Endothelial cell of umbilical vein (primary cell): ENCODE measurements at regions not wholly inside any gene's neighbourhood (a gene's known extent, or its start where the extent isn't known, plus 50 kb on each side); places are given as distances from the start of the nearest gene placed in this dataset.

Experiments
- BruUV-seq: library from RNA; stranded (reverse); fragments of 400-500 nt; replicated peaks from 2 replicates; lab custom pipeline; 2021; lab: Mats Ljungman, UMichigan
- CTCF ChIA-PET: fragments of 300-600, 350-600 bp; sonication (Branson Sonifier 250); formaldehyde crosslinking; loops from one replicate; lab custom pipeline; 2021; ENCODE audit warnings: antibody characterized with exemption, inconsistent platforms; lab: Charles Lee
- POLR2A ChIA-PET: fragments of 300-600, 350-600 bp; sonication (Branson Sonifier 250); formaldehyde crosslinking; loops from one replicate; lab custom pipeline; 2021; ENCODE audit warnings: antibody characterized with exemption, inconsistent platforms; lab: Charles Lee
- DNase-seq: peaks from one replicate; pipeline ENCODE4 v3.0.0-alpha.2; 2011; ENCODE audit warnings: low read depth, low spot score
- FAIRE-seq: peaks from 2 replicates; lab custom pipeline; 2011; peaks lifted over from hg19 to GRCh38; lab: Jason Lieb, UNC
- H2AFZ ChIP-seq: 2 replicates; pipeline ENCODE4 v1.6.0; 2012; ENCODE audit warnings: low read depth, low read length, control low read depth, inconsistent platforms
- H3K27ac ChIP-seq: 2 replicates; pipeline ENCODE4 v1.5.1; 2011; ENCODE audit warnings: low read depth, mild to moderate bottlenecking, control low read depth, low read length, moderate library complexity; ENCODE audit not compliant: insufficient read depth
- H3K27me3 ChIP-seq, 2 experiments: 2 replicates each; pipeline versions ENCODE4 v1.6.0 to v1.6.1; 2011; ENCODE audit warnings: low read length in 2 of 2, mixed read lengths in 1 of 2; ENCODE audit not compliant: control insufficient read depth in 2 of 2, insufficient read depth in 2 of 2
- H3K36me3 ChIP-seq, 2 experiments: 2 replicates in 1 of 2; 3 replicates in 1 of 2; pipeline ENCODE4 v1.5.1; 2011; ENCODE audit warnings: low read length in 2 of 2, mild to moderate bottlenecking in 1 of 2, moderate library complexity in 1 of 2; ENCODE audit not compliant: control insufficient read depth in 2 of 2, insufficient read depth in 2 of 2; ENCODE audit errors: extremely low read depth in 1 of 2
- H3K4me1 ChIP-seq: 3 replicates; pipeline ENCODE4 v1.5.1; 2011; ENCODE audit warnings: mild to moderate bottlenecking, low read length; ENCODE audit not compliant: control insufficient read depth, insufficient read depth; ENCODE audit errors: extremely low read depth
- H3K4me2 ChIP-seq: 2 replicates; pipeline ENCODE4 v1.6.1; 2011; ENCODE audit warnings: low read length, control low read depth, mixed read lengths; ENCODE audit not compliant: insufficient read depth
- H3K4me3 ChIP-seq, 3 experiments: fragments of 200-600 bp in 1 of 3; sonication (generic), shearing (Covaris generic) in 1 of 3; replicated peaks in 1 of 3; 2 replicates each; pipeline ENCODE4 v1.5.1; 2011 to 2016; ENCODE audit warnings: control low read depth in 3 of 3, low read length in 3 of 3, mild to moderate bottlenecking in 2 of 3, inconsistent platforms in 1 of 3, low read depth in 1 of 3, moderate library complexity in 1 of 3; ENCODE audit not compliant: insufficient read depth in 1 of 3
- H3K79me2 ChIP-seq: 2 replicates; pipeline ENCODE4 v1.6.0; 2012; ENCODE audit warnings: low read length, inconsistent platforms; ENCODE audit not compliant: control insufficient read depth, insufficient read depth
- H3K9ac ChIP-seq: replicated peaks from 2 replicates; pipeline ENCODE3; 2011; ENCODE audit warnings: low read length, control low read depth; ENCODE audit not compliant: insufficient read depth; ENCODE audit errors: extremely low read depth
- H3K9me1 ChIP-seq: replicated peaks from 3 replicates; pipeline ENCODE4 v1.6.0; 2011; ENCODE audit warnings: mild to moderate bottlenecking, low read length; ENCODE audit not compliant: control insufficient read depth, insufficient read depth; ENCODE audit errors: extremely low read depth
- H3K9me3 ChIP-seq: replicated peaks from 2 replicates; pipeline ENCODE4 v1.5.1; 2012; ENCODE audit warnings: low read length, inconsistent platforms; ENCODE audit not compliant: control insufficient read depth, insufficient read depth
- H4K20me1 ChIP-seq: replicated peaks from 2 replicates; pipeline ENCODE3; 2011; ENCODE audit warnings: mild to moderate bottlenecking, low read length; ENCODE audit not compliant: control insufficient read depth, insufficient read depth; ENCODE audit errors: extremely low read depth
- CTCF ChIP-seq, 2 donors: IDR thresholded peaks; 1 replicate in 1 of 2; 2 replicates in 1 of 2; pipeline ENCODE4 v1.5.1; 2011; ENCODE audit warnings: low read length in 2 of 2, mild to moderate bottlenecking in 2 of 2, moderate library complexity in 2 of 2, control low read depth in 1 of 2, inconsistent platforms in 1 of 2, low read depth in 1 of 2; ENCODE audit not compliant: insufficient read depth in 1 of 2; ENCODE audit errors: extremely low read depth in 1 of 2
- EZH2 ChIP-seq: IDR thresholded peaks from 2 replicates; pipeline ENCODE4 v1.6.1; 2012; ENCODE audit warnings: borderline replicate concordance, low read depth, mild to moderate bottlenecking, moderate library complexity, low read length, inconsistent platforms; ENCODE audit not compliant: severe bottlenecking
- FOS ChIP-seq: IDR thresholded peaks from 2 replicates; pipeline ENCODE4 v1.6.1; 2011; ENCODE audit warnings: mild to moderate bottlenecking, low read length, moderate library complexity, borderline replicate concordance; ENCODE audit not compliant: insufficient read depth
- GATA2 ChIP-seq: IDR thresholded peaks from 2 replicates; pipeline ENCODE4 v1.7.0; 2011; ENCODE audit warnings: low read depth, mild to moderate bottlenecking, moderate library complexity, mixed read lengths, low read length; ENCODE audit not compliant: insufficient read length, insufficient read depth
- JUN ChIP-seq: IDR thresholded peaks from 2 replicates; pipeline ENCODE4 v1.6.1; 2011; ENCODE audit warnings: borderline replicate concordance, low read depth; ENCODE audit not compliant: insufficient read length, insufficient read depth
- MAX ChIP-seq: IDR thresholded peaks from 2 replicates; pipeline ENCODE4 v1.6.1; 2011; ENCODE audit not compliant: insufficient read depth, insufficient read length
- MYC ChIP-seq: IDR thresholded peaks from one replicate; pipeline ENCODE4 v1.6.1; 2011; ENCODE audit warnings: mild to moderate bottlenecking, low read depth, low read length
- POLR2A ChIP-seq: IDR thresholded peaks from 2 replicates; pipeline ENCODE4 v1.6.1; 2012; ENCODE audit warnings: low read depth, mild to moderate bottlenecking, control low read depth, low read length
- POLR2AphosphoS5 ChIP-seq: IDR thresholded peaks from 2 replicates; pipeline ENCODE4 v1.6.1; 2012; ENCODE audit warnings: low read depth, mild to moderate bottlenecking, control low read depth, low read length, moderate library complexity; ENCODE audit not compliant: insufficient read depth
- dilution Hi-C: fragments of 300-500 bp; cut with MboI; formaldehyde crosslinking; loops from one replicate; pipeline ENCODE4 v1.15.0; 2019; ENCODE audit warnings: low sequenced_read_pairs; ENCODE audit not compliant: extremely low pct_ligation_motif_present
- intact Hi-C: fragments of 100-400 bp; cut with micrococcal nuclease; formaldehyde crosslinking; loops from one replicate; pipeline ENCODE4 v1.10.0; 2022

- POLR2A ChIA-PET: no interaction called here
- DNase-seq (no peak), FAIRE-seq (no peak)
- no peaks in the 10 kb centered on the region for H3K79me2 ChIP-seq
- no peaks in the 10 kb centered on the region for H3K36me3 ChIP-seq
- no peak overlapping the region for H3K4me3 ChIP-seq
- no peak overlapping the region for H3K9ac ChIP-seq
- intact Hi-C loops: no loop called here
- H3K4me2 ChIP-seq: no peak overlapping the region
- TF ChIP-seq EZH2 (no peak), POLR2AphosphoS5 (no peak), MAX (no peak), MYC (no peak), POLR2A (no peak), JUN (no peak), FOS (no peak), CTCF (IDR thresholded peaks at IDR 0.05; ENCODE audit: extremely low read depth in 1 of 2, insufficient read depth in 1 of 2, low read depth in 1 of 2, low read length in 2 of 2) (no peak), GATA2 (no peak)
- H3K9me3 ChIP-seq: no peaks in the 10 kb centered on the region
- H3K4me1 ChIP-seq: no peaks in the 10 kb centered on the region
- no peak overlapping the region for H3K27ac ChIP-seq
- no TSS peak for BruUV-seq
- no peaks in the 10 kb centered on the region for H3K9me1 ChIP-seq
- H2AFZ ChIP-seq: no peak overlapping the region
- dilution Hi-C loops: no loop called here
- CTCF ChIA-PET: no interaction called here
- no peaks in the 10 kb centered on the region for H3K27me3 ChIP-seq
- H4K20me1 ChIP-seq: no peaks in the 10 kb centered on the region
Measured at GRCh38 chr1:199170711-199171110, 531.9 kb downstream of the PTPRC start.
